H9 (cell line): ENCODE measurements at regions not wholly inside any gene's neighbourhood (a gene's known extent, or its start where the extent isn't known, plus 50 kb on each side); places are given as distances from the start of the nearest gene placed in this dataset.

Experiments
- DNase-seq: peaks from one replicate; pipeline ENCODE4 v3.0.0-alpha.2; 2017
- H2AFZ ChIP-seq: one replicate; pipeline ENCODE4 v1.6.1; 2013; ENCODE audit warnings: mild to moderate bottlenecking, low read length, control low read depth, moderate library complexity
- H2AK5ac ChIP-seq: 2 replicates; pipeline ENCODE4 v1.6.1; 2013; ENCODE audit warnings: low read length, control low read depth, mixed read lengths; ENCODE audit not compliant: insufficient read length
- H2BK120ac ChIP-seq: one replicate; pipeline ENCODE4 v1.6.1; 2013; ENCODE audit warnings: low read depth, mild to moderate bottlenecking, low read length, control low read depth, inconsistent platforms; ENCODE audit not compliant: poor library complexity, severe bottlenecking
- H2BK12ac ChIP-seq: 2 replicates; pipeline ENCODE4 v1.6.1; 2013; ENCODE audit warnings: low read length, control low read depth, mixed read lengths, low read depth; ENCODE audit not compliant: insufficient read length
- H2BK15ac ChIP-seq: 2 replicates; pipeline ENCODE4 v1.6.1; 2013; ENCODE audit warnings: low read depth, low read length, control low read depth
- H2BK20ac ChIP-seq: one replicate; pipeline ENCODE4 v1.6.1; 2013; ENCODE audit warnings: low read depth, mild to moderate bottlenecking, low read length, control low read depth, inconsistent platforms; ENCODE audit not compliant: poor library complexity, severe bottlenecking
- H2BK5ac ChIP-seq: 2 replicates; pipeline ENCODE4 v1.6.1; 2013; ENCODE audit warnings: low read length, control low read depth, mixed read lengths; ENCODE audit not compliant: insufficient read length
- H3K14ac ChIP-seq: 2 replicates; pipeline ENCODE4 v1.6.1; 2013; ENCODE audit warnings: low read length, control low read depth; ENCODE audit not compliant: insufficient read depth
- H3K18ac ChIP-seq: 2 replicates; pipeline ENCODE4 v1.6.1; 2013; ENCODE audit warnings: low read depth, mild to moderate bottlenecking, mixed read lengths, low read length, control low read depth; ENCODE audit not compliant: insufficient read length
- H3K23ac ChIP-seq: 2 replicates; pipeline ENCODE4 v1.6.1; 2013; ENCODE audit warnings: low read length, control low read depth, mixed read lengths, low read depth; ENCODE audit not compliant: insufficient read length
- H3K23me2 ChIP-seq: 2 replicates; pipeline ENCODE4 v1.6.1; 2013; ENCODE audit warnings: low read depth, mild to moderate bottlenecking, mixed read lengths, low read length, control low read depth; ENCODE audit not compliant: insufficient read length, poor library complexity, severe bottlenecking
- H3K27ac ChIP-seq: 2 replicates; pipeline ENCODE4 v1.5.1; 2013; ENCODE audit warnings: low read length, control low read depth, mixed read lengths, low read depth; ENCODE audit not compliant: insufficient read length
- H3K27me3 ChIP-seq: 2 replicates; pipeline ENCODE4 v1.6.1; 2013; ENCODE audit warnings: low read length, control low read depth, inconsistent platforms; ENCODE audit not compliant: insufficient read depth
- H3K4ac ChIP-seq: 2 replicates; pipeline ENCODE4 v1.6.1; 2013; ENCODE audit warnings: low read depth, mild to moderate bottlenecking, control low read depth, inconsistent platforms, low read length, moderate library complexity
- H3K4me1 ChIP-seq: 2 replicates; pipeline ENCODE4 v1.6.1; 2013; ENCODE audit warnings: low read length, control low read depth, inconsistent platforms; ENCODE audit not compliant: insufficient read depth
- H3K4me2 ChIP-seq: 2 replicates; pipeline ENCODE4 v1.6.1; 2013; ENCODE audit warnings: low read length, control low read depth, mixed read lengths; ENCODE audit not compliant: insufficient read length, insufficient read depth
- H3K56ac ChIP-seq: 2 replicates; pipeline ENCODE4 v1.6.1; 2013; ENCODE audit warnings: low read depth, mild to moderate bottlenecking, mixed read lengths, low read length, control low read depth; ENCODE audit not compliant: insufficient read length
- H3K79me1 ChIP-seq: 2 replicates; pipeline ENCODE4 v1.6.1; 2013; ENCODE audit warnings: low read depth, mild to moderate bottlenecking, moderate library complexity, low read length, control low read depth, inconsistent platforms; ENCODE audit not compliant: insufficient read depth, poor library complexity, severe bottlenecking
- H3K79me2 ChIP-seq: 2 replicates; pipeline ENCODE4 v1.6.1; 2013; ENCODE audit warnings: low read length, control low read depth, inconsistent platforms; ENCODE audit not compliant: insufficient read depth
- H3K9ac ChIP-seq: 2 replicates; pipeline ENCODE4 v1.6.1; 2013; ENCODE audit warnings: low read length, control low read depth, mixed read lengths; ENCODE audit not compliant: insufficient read length; ENCODE audit errors: extremely low read depth
- H3K9me3 ChIP-seq: one replicate; pipeline ENCODE4 v1.6.1; 2013; ENCODE audit warnings: low read depth, low read length, inconsistent platforms; ENCODE audit not compliant: control insufficient read depth
- H3T11ph ChIP-seq: one replicate; pipeline ENCODE4 v1.6.1; 2013; ENCODE audit warnings: mild to moderate bottlenecking, low read length, control low read depth, inconsistent platforms
- H4K20me1 ChIP-seq: one replicate; pipeline ENCODE4 v1.6.1; 2013; ENCODE audit not compliant: control insufficient read depth, insufficient read length, insufficient read depth
- H4K5ac ChIP-seq: 2 replicates; pipeline ENCODE4 v1.6.1; 2013; ENCODE audit warnings: low read depth, mild to moderate bottlenecking, mixed read lengths, low read length, control low read depth; ENCODE audit not compliant: insufficient read length
- H4K8ac ChIP-seq: replicated peaks from 2 replicates; pipeline ENCODE4 v1.6.1; 2013; ENCODE audit warnings: low read length, control low read depth, mixed read lengths, low read depth; ENCODE audit not compliant: insufficient read length
- H4K91ac ChIP-seq: 2 replicates; pipeline ENCODE4 v1.6.1; 2013; ENCODE audit warnings: low read depth, mild to moderate bottlenecking, moderate library complexity, mixed read lengths, low read length, control low read depth; ENCODE audit not compliant: insufficient read length
- H3K27ac Mint-ChIP-seq, 3 experiments: 2 replicates in 2 of 3; 3 replicates in 1 of 3; pipeline ENCODE4 v1.8.0; 2020 to 2021; ENCODE audit warnings: mixed read lengths in 3 of 3, mild to moderate bottlenecking in 1 of 3, moderate library complexity in 1 of 3
- H3K27me3 Mint-ChIP-seq: 2 replicates; pipeline ENCODE4 v1.8.0; 2021; ENCODE audit warnings: low read depth, mild to moderate bottlenecking, moderate library complexity, mixed read lengths
- H3K36me3 Mint-ChIP-seq, 3 experiments: 2 replicates in 2 of 3; 3 replicates in 1 of 3; pipeline ENCODE4 v1.8.0; 2020 to 2021; ENCODE audit warnings: low read depth in 3 of 3, mixed read lengths in 3 of 3; ENCODE audit not compliant: insufficient read depth in 1 of 3
- H3K4me1 Mint-ChIP-seq, 2 experiments: 2 replicates each; pipeline ENCODE4 v1.8.0; 2020; ENCODE audit warnings: mixed read lengths in 2 of 2
- H3K4me3 Mint-ChIP-seq, 2 experiments: 2 replicates in 1 of 2; 3 replicates in 1 of 2; pipeline ENCODE4 v1.8.0; 2020 to 2021; ENCODE audit warnings: mild to moderate bottlenecking in 2 of 2, mixed read lengths in 2 of 2, moderate library complexity in 1 of 2
- H3K9me3 Mint-ChIP-seq, 2 experiments: 2 replicates in 1 of 2; 3 replicates in 1 of 2; pipeline ENCODE4 v1.8.0; 2020; ENCODE audit warnings: mild to moderate bottlenecking in 2 of 2, mixed read lengths in 2 of 2, moderate library complexity in 1 of 2
- WGBS: extraction: QIAGEN DNeasy Blood & Tissue Kit; methylation state at CpG from one replicate; pipeline ENCODE4 v1.1.7; 2013; ENCODE audit warnings: missing lambda C conversion rate, low lambda C conversion rate, mixed read lengths; ENCODE audit not compliant: insufficient read length; ENCODE audit errors: extremely low coverage; 5-methylcytosine and 5-hydroxymethylcytosine counted together
- TF ChIP-seq, protein P1 (sequence below): fragments of 200-600 bp; sonication (generic); conservative IDR thresholded peaks from 3 replicates; pipeline ENCODE4 v1.8.0; 2021; ENCODE audit warnings: antibody characterized with exemption, mild to moderate bottlenecking

DNA sequence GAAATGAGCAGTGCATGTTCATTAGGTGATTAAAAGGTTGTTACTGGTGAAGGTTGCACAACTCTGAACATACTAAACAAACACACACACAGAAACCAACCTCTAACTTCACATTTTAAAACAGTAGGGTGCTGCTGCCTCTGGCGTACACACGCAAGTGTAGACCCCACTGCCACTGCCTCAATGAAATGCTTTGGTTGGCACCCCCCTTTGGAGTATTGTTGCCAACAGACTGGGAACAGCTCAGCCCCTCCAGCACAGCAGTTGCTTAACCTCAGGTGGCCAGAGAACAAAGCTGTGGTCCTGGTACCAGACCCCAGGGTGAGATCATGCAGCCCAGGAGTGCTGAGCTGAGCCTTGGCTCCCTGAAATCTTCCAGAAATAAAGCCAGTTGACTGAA lies 138.6 kb downstream of the TMEM18 start:
- Mint-ChIP-seq H3K36me3 (peaks cover 0 to 2% (median 0%) of the 10 kb centered on the region in 3 experiments; a peak in 1 of 7 replicates), H3K27ac (no peak overlapping the region), H3K4me3 (no peak overlapping the region), H3K27me3 (peaks cover 12% of the 10 kb centered on the region), H3K9me3 (peaks cover 7 to 17% of the 10 kb centered on the region in 2 experiments), H3K4me1 (no peaks in the 10 kb centered on the region)
- H4K20me1 ChIP-seq, result no peaks in the 10 kb centered on the region
- no peaks in the 10 kb centered on the region for H3K4me1 ChIP-seq
- H2BK5ac ChIP-seq, result no peak overlapping the region
- TF ChIP-seq, protein P1, sequence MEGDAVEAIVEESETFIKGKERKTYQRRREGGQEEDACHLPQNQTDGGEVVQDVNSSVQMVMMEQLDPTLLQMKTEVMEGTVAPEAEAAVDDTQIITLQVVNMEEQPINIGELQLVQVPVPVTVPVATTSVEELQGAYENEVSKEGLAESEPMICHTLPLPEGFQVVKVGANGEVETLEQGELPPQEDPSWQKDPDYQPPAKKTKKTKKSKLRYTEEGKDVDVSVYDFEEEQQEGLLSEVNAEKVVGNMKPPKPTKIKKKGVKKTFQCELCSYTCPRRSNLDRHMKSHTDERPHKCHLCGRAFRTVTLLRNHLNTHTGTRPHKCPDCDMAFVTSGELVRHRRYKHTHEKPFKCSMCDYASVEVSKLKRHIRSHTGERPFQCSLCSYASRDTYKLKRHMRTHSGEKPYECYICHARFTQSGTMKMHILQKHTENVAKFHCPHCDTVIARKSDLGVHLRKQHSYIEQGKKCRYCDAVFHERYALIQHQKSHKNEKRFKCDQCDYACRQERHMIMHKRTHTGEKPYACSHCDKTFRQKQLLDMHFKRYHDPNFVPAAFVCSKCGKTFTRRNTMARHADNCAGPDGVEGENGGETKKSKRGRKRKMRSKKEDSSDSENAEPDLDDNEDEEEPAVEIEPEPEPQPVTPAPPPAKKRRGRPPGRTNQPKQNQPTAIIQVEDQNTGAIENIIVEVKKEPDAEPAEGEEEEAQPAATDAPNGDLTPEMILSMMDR, result no peak
- H3K27me3 ChIP-seq, result no peaks in the 10 kb centered on the region
- no CpG with 5 or more reads among the region's 2 CpGs for WGBS
- H3K9ac ChIP-seq, result no peak overlapping the region
- H3K23me2 ChIP-seq, result no peaks in the 10 kb centered on the region
- no peak overlapping the region for H3T11ph ChIP-seq
- no peak overlapping the region for H4K5ac ChIP-seq
- no peak overlapping the region for H2BK20ac ChIP-seq
- H2BK15ac ChIP-seq, result no peak overlapping the region
- no peak overlapping the region for H3K14ac ChIP-seq
- no peak overlapping the region for H2BK12ac ChIP-seq
- no peak overlapping the region for H3K56ac ChIP-seq
- no peaks in the 10 kb centered on the region for H3K79me1 ChIP-seq
- H3K9me3 ChIP-seq, result no peaks in the 10 kb centered on the region
- H3K18ac ChIP-seq, result no peak overlapping the region
- H3K27ac ChIP-seq, result no peak overlapping the region
- no peak overlapping the region for H2AFZ ChIP-seq
- H3K79me2 ChIP-seq, result no peaks in the 10 kb centered on the region
- H4K8ac ChIP-seq, result no peak overlapping the region
- no peak overlapping the region for H3K23ac ChIP-seq
- H3K4me2 ChIP-seq, result no peak overlapping the region
- no peak overlapping the region for H3K4ac ChIP-seq
- H4K91ac ChIP-seq, result no peak overlapping the region
- no peak overlapping the region for H2AK5ac ChIP-seq
- DNase-seq, result no peak
- no peak overlapping the region for H2BK120ac ChIP-seq
